Esophagus muscularis mucosa (tissue), 2 donors: ENCODE measurements at regions not wholly inside any gene's neighbourhood (a gene's known extent, or its start where the extent isn't known, plus 50 kb on each side); places are given as distances from the start of the nearest gene placed in this dataset.

Experiments used
- POLR2A ChIP-seq: fragments of 450-650 bp; IDR thresholded peaks from one replicate; pipeline ENCODE4 v1.6.1; 2017; ENCODE audit warnings: antibody characterized with exemption, moderate library complexity, mild to moderate bottlenecking, low read depth
- POLR2AphosphoS5 ChIP-seq, 2 donors: sonication (generic); formaldehyde crosslinking; IDR thresholded peaks; one replicate each; pipeline ENCODE4 v1.6.1; 2017; ENCODE audit warnings: antibody characterized with exemption in 2 of 2

DNA sequence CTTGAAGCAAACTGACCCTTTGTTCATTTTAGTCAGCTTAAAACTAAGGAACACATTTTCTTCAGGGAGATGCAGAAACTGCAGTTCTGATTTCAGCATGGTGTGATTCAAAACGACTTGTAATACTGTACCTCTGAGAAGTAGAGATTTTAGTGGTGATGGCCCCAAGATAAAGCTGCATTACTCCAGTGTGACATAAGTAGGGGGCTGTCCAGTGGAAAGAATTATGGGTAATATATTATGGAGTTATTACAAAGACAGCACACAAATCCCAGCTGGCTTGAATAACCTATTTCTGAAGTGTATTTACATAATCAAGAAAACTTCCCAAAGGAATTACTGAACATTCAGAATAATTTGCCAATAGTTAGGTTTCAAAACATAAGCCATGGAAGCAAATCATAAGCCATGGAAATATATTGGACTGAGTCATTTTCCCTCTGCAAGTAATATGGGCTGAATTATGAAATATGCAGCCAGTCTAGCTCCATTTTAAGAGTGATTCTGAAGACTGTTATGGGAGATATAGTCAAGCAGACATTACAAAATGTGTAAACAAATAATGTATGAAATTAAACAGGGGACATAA is 133.7 kb upstream of the FBXL17 start:
- TF ChIP-seq POLR2AphosphoS5 (IDR thresholded peaks at IDR 0.05) (no peak), POLR2A (no peak)
